ENCODE measurements at regions not wholly inside any gene's neighbourhood (a gene's known extent, or its start where the extent isn't known, plus 50 kb on each side); places are given as distances from the start of the nearest gene placed in this dataset.

- no peak for DNase-seq (ENCODE audit: low spot score)
- intact Hi-C loops (cut with DNase I) = no loop called here
These were observed 50.2 kb upstream of the GRID2 start for GRCh38 chr4:92253550-92253949.

All from posterior vena cava (tissue), 2 donors.